DMS53 treated with DMSO at 0.1 percent for 48 hours (cell line): ENCODE measurements at regions not wholly inside any gene's neighbourhood (a gene's known extent, or its start where the extent isn't known, plus 50 kb on each side); places are given as distances from the start of the nearest gene placed in this dataset.

Experiments used
- DNase-seq: peaks from one replicate; lab custom pipeline; 2025; ENCODE audit not compliant: unreplicated experiment; lab: John Stamatoyannopoulos, UW

- DNase-seq = no peak
These were observed 88.4 kb downstream of the VEGFA start for GRCh38 chr6:43858161-43859153.

GRCh38 chr6:43856005-43856765 is 86.2 kb downstream of the VEGFA start:
- DNase-seq = peak; percentile 46

DNA sequence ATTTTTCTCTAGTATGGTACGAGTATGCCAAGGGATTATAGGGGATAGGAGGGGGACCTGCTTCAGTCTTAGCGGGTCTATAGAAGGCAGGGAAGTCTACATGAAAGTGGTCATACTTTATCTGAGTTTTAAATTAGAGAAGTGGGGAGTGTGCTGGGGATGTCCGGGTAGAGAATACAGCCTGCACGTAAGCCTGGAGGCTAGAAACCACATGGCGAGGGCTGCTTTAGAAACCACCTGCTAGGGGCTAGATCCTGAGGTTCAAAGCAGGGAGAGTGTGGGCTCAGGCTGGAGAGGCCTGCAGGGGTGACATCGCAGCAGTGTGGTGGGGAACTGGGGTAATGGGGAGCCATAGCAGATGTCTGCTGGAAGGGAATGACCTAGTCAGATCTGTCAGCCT is 85.2 kb downstream of the VEGFA start:
- DNase-seq = no peak

GRCh38 chr6:43853066-43853650 is 83.1 kb downstream of the VEGFA start:
- peak; percentile 31 for DNase-seq

- DNase-seq = no peak
These were observed 82.4 kb downstream of the VEGFA start for GRCh38 chr6:43852350-43852864.

DNA sequence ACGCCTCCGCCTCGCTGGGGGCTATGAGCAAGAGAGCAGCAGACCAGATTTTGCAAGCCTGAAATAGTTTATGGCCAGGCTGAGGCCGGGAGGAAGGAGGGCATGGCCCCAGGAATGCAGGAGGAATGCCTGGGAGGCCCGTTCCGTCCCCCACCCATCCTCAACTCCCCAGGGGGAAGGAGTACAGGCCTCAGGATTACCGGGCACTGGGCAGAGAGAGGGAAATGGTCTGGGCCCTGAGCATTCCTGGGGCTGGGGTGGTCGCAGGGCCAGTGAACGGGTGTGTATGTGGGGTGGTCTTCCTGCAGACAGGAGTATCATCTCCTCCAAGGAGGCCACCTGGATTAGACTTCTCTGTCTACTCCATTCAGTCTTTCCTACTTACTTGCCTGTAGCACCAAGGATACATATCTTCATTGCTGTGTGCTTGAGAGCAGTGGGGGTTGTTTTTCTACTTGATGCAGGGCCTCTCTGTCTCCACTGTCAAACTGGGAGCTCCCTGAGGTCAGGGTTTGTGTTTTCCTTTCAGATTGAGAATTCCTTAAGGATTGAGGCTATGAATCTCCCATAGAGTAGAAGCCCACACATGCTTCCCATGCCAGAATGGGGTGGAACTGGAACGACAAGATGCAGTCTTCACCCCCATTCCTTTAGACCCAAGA is 81.3 kb downstream of the VEGFA start:
- DNase-seq = no peak

GRCh38 chr6:43850314-43851203 is 80.5 kb downstream of the VEGFA start:
- DNase-seq = no peak

DNA sequence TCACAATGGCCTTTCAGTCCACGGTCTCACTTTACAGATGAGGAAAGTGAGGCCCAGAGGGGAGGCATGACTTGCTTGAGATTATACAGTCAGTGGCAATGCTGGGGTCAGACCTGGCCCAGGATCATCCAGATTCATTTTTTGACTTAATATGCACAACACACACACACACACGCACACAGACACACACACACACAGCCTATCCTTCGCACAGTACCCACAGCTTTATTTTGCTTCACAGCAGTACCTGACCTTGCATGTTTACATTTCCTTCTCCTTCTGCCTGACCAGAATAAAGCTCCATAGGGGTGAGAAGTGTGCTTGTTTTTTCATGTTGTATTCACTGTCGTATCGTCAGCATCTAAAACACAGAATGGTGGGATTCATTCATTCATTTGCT is 79.8 kb downstream of the VEGFA start:
- DNase-seq = no peak

- no peak for DNase-seq
These were observed 78.8 kb downstream of the VEGFA start for GRCh38 chr6:43848671-43849391.

- no peak for DNase-seq
These were observed 78.0 kb downstream of the VEGFA start for GRCh38 chr6:43847741-43848630.

- no peak for DNase-seq
These were observed 76.5 kb downstream of the VEGFA start for GRCh38 chr6:43846556-43846955.

DNA sequence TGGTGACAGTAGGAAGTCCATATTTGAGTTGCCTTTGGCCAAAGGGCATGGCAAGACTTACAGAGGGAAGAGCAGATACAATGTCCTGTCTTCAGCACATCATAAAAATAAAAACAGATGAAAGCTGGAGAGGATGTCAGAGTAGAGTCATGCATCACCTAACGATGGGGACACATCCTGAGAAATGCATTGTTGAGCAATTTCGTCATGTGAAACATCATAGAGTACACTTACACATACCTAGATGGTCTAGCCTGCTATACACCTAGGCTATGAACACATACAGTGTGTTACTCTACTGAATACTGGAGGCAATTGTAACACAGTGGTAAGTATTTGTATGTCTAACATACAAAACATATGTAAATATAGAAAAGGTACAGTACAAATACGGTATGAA is 75.6 kb downstream of the VEGFA start:
- DNase-seq = no peak

DNA sequence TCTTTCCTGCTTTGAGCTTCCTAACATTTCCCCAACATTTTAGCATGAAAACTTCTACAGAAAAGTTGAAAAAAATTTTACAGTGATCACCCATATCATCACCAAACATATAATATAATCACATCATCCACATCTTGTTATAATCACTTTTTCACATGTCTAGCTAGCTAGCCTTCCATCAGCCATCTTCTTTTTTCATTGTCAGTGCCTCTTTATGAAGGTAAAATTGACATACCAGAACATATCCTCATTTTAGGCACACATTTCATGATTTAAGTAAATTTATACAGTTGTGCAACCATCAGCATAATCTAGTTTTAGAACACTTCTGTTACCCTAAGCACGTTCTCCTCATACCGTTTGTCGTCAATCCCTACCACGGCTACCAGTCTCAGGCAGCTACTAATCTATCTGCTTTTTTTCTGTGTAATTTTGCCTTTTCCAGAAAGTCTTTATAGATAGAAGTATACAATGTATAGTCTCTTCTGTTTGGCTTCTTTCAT is 73.7 kb downstream of the VEGFA start:
- no peak for DNase-seq

DNA sequence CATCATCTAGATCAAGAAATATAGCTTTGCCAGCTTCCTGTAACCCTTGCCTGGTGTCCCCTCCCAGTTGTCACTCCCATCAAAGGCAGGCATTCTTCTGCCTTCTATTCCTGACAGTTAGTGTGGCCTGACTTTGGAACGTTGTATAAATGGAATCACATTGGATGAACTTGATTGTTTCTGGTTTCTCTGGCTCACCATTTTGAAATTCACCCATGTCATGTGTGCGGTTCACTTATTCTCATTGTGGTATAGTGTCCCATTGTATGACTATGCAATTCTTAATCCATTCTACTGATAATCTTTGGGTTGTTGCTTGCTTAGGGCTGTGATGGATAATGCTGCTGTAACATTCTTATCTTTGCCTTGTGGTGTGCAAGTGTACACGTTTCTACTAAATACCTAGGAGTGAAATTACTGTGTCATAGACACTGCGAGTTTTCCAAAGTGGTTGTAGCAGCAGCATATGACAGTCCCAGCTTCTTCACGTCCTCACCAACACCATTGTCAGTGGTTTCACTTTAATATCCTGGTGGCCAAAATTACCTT is 73.2 kb downstream of the VEGFA start:
- no peak for DNase-seq

DNA sequence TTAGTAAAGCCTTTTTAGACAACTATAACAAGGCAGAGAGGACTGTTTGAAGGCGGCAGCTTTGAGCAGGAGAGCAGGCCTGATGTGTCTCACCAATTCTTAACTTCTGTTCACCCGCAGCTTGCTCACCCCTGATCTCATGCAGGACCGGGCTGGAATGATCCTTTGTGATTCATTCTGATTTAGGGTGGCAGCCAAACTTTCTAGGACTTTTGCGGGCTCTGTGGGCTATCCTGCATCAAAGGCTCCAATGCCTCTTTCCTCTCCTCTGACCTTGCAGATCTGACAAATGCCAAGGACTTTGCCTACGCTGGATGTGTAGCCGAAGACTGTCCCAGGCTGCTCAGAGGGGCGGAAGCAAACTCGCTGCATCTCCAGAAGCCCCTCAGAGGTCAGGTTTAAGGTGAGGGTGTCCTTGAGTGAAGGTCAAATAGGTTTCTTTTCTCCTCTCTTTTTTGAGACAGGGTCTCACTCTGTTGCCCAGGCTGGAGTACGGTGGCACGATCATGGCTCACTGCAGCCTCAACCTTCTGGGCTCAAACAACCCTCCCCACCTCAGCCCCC is 72.3 kb downstream of the VEGFA start:
- DNase-seq = no peak

DNA sequence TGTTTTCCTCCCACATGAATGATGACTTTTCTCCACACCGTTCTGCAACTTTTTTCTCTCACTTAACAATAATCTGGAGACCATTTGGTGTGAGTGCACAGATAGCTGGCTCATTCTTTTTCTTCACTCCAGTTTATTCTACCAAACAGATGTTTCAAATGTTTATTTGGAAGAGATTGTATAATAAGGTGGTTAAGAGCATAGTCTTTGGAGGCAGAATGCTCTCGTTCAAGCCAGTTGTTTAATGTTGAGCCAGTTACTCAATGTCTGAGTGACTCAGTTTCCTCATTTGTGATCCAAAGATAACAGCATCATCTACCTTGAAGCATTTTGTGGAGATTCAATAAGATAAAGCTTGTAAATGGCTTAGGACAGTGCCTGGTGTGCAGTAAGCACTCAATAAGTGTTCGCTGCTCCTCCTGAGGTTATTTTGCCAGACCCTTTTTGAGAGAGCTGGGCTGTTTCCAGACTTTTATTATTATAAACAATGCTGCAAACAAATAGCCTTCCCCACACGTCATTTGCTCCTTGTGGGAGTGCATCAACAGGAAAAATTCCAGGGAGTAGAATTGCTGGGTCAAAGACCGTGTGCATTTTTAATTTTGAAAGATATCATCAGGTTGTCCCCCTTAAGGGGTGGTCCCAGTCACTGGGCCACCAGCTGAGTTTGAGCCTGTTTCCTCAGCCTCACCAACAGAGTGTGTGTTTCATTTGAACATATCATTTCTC is 70.6 kb downstream of the VEGFA start:
- DNase-seq = no peak
